CD14-positive monocyte (primary cell): ENCODE measurements at regions not wholly inside any gene's neighbourhood (a gene's known extent, or its start where the extent isn't known, plus 50 kb on each side); places are given as distances from the start of the nearest gene placed in this dataset.

Experiments
- DNase-seq, 3 donors: peaks; one replicate each; pipeline ENCODE4 v3.0.0-alpha.2; 2011 to 2022
- H2AFZ ChIP-seq: 2 replicates; pipeline ENCODE4 v1.6.0; 2012; ENCODE audit warnings: mild to moderate bottlenecking, low read depth, low read length, inconsistent platforms; ENCODE audit not compliant: insufficient read depth, poor library complexity, severe bottlenecking
- H3K27ac ChIP-seq, 2 donors: 1 replicate in 1 of 2; 2 replicates in 1 of 2; pipeline ENCODE4 v1.5.1; 2012 to 2013; ENCODE audit warnings: low read length in 2 of 2, control low read depth in 1 of 2, inconsistent platforms in 1 of 2, low read depth in 1 of 2, mild to moderate bottlenecking in 1 of 2
- H3K27me3 ChIP-seq, 2 donors: one replicate each; pipeline versions ENCODE4 v1.6.0 to v1.6.1; 2011 to 2013; ENCODE audit warnings: low read length in 2 of 2; ENCODE audit not compliant: control insufficient read depth in 2 of 2, insufficient read depth in 2 of 2
- H3K36me3 ChIP-seq, 2 donors: replicated peaks in 1 of 2; 1 replicate in 1 of 2; 2 replicates in 1 of 2; pipeline versions ENCODE4 v1.5.1 to v1.6.1; 2012 to 2013; ENCODE audit warnings: low read length in 2 of 2, control low read depth in 1 of 2, inconsistent platforms in 1 of 2, mild to moderate bottlenecking in 1 of 2; ENCODE audit not compliant: insufficient read depth in 2 of 2, control insufficient read depth in 1 of 2
- H3K4me1 ChIP-seq, 2 donors: 1 replicate in 1 of 2; 2 replicates in 1 of 2; pipeline versions ENCODE4 v1.5.1 to v1.6.1; 2012 to 2013; ENCODE audit warnings: low read length in 2 of 2, control low read depth in 1 of 2, inconsistent platforms in 1 of 2, mild to moderate bottlenecking in 1 of 2, moderate library complexity in 1 of 2; ENCODE audit not compliant: insufficient read depth in 2 of 2, control insufficient read depth in 1 of 2
- H3K4me2 ChIP-seq: replicated peaks from 2 replicates; pipeline ENCODE3; 2012; ENCODE audit warnings: low read length, moderate library complexity, mild to moderate bottlenecking; ENCODE audit not compliant: poor library complexity, severe bottlenecking; ENCODE audit errors: extremely low read depth
- H3K4me3 ChIP-seq, 3 experiments: fragments of 200-600 bp in 1 of 3; sonication (generic) in 1 of 3; replicated peaks in 1 of 3; 1 replicate in 2 of 3; 2 replicates in 1 of 3; pipeline ENCODE4 v1.5.1; 2011 to 2013; ENCODE audit warnings: low read length in 3 of 3, mild to moderate bottlenecking in 3 of 3, control low read depth in 2 of 3, low read depth in 2 of 3, inconsistent platforms in 1 of 3, moderate library complexity in 1 of 3
- H3K79me2 ChIP-seq: 2 replicates; pipeline ENCODE4 v1.6.0; 2012; ENCODE audit warnings: mild to moderate bottlenecking, control low read depth, inconsistent platforms, low read length, moderate library complexity; ENCODE audit not compliant: insufficient read depth
- H3K9ac ChIP-seq: 2 replicates; pipeline ENCODE4 v1.6.0; 2017; ENCODE audit warnings: low read length, mild to moderate bottlenecking; ENCODE audit not compliant: insufficient read depth, poor library complexity, severe bottlenecking
- H3K9me3 ChIP-seq, 2 donors: replicated peaks in 1 of 2; 1 replicate in 1 of 2; 2 replicates in 1 of 2; pipeline versions ENCODE4 v1.5.1 to v1.6.1; 2012 to 2013; ENCODE audit warnings: low read length in 2 of 2, control low read depth in 1 of 2; ENCODE audit not compliant: control insufficient read depth in 1 of 2, insufficient read depth in 1 of 2
- H4K20me1 ChIP-seq: 2 replicates; pipeline ENCODE4 v1.6.0; 2012; ENCODE audit warnings: mild to moderate bottlenecking, low read length, control low read depth, moderate library complexity; ENCODE audit not compliant: insufficient read depth
- H3K27ac Mint-ChIP-seq, 7 donors: one replicate each; pipeline ENCODE4 v1.8.0; 2020; ENCODE audit warnings: mild to moderate bottlenecking in 7 of 7, mixed read lengths in 7 of 7, moderate library complexity in 6 of 7, inconsistent platforms in 2 of 7
- H3K27me3 Mint-ChIP-seq, 3 donors: one replicate each; pipeline ENCODE4 v1.8.0; 2021 to 2022; ENCODE audit warnings: low read depth in 3 of 3, mild to moderate bottlenecking in 3 of 3, mixed read lengths in 3 of 3, moderate library complexity in 3 of 3, inconsistent platforms in 1 of 3
- H3K36me3 Mint-ChIP-seq, 2 donors: one replicate each; pipeline ENCODE4 v1.8.0; 2020; ENCODE audit warnings: mixed read lengths in 2 of 2, inconsistent platforms in 1 of 2, mild to moderate bottlenecking in 1 of 2
- H3K4me1 Mint-ChIP-seq: one replicate; pipeline ENCODE4 v1.8.0; 2020; ENCODE audit warnings: mild to moderate bottlenecking, mixed read lengths
- H3K4me3 Mint-ChIP-seq, 2 donors: one replicate each; pipeline ENCODE4 v1.8.0; 2020; ENCODE audit warnings: mild to moderate bottlenecking in 2 of 2, mixed read lengths in 2 of 2, moderate library complexity in 1 of 2
- H3K9me3 Mint-ChIP-seq, 7 donors: one replicate each; pipeline ENCODE4 v1.8.0; 2020 to 2022; ENCODE audit warnings: mixed read lengths in 7 of 7, mild to moderate bottlenecking in 6 of 7, moderate library complexity in 6 of 7, inconsistent platforms in 2 of 7
- WGBS: methylation state at CpG from one replicate; pipeline ENCODE4 v1.1.5; 2013; ENCODE audit warnings: missing lambda C conversion rate; ENCODE audit not compliant: insufficient coverage; 5-methylcytosine and 5-hydroxymethylcytosine counted together
- intact Hi-C, 2 donors: fragments of 100-400 bp; cut with micrococcal nuclease; formaldehyde crosslinking; loops; one replicate each; pipeline versions ENCODE4 v1.15.0 to v1.15.1; 2023
- TF ChIP-seq, protein P1 (sequence below): fragments of 200-600 bp; IDR thresholded peaks from one replicate; pipeline ENCODE4 v1.8.0; 2022; ENCODE audit warnings: antibody characterized with exemption, mild to moderate bottlenecking

DNA sequence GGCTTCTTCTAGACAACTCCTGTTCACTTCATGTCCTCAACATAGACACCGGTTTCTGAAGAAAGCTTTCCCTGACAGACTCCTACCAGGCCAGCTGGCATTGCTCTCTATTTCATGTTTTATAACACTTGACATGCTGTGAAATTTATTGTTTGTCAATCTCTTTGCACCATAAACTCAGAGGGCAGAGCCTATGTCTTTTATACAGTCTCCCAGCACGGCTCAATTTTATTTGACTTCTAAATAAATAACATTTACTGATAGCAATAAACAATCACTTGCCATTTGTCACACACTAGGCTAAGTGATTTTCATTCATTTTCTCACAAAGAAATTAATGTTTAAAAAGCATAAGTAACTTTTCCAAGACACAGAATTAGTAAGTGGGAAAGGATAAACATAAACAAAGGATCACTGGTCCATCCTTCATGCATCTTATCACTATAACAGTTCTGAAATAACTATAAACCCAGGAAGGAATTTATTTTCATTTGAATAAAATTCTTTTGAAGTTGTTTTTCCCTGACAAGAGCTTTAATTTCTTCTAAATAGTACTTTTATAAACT, 577.6 kb downstream of the TECRL start:
- Mint-ChIP-seq H3K4me3 (no peak overlapping the region), H3K27ac (no peak overlapping the region), H3K36me3 (no peaks in the 10 kb centered on the region), H3K9me3 (peaks cover 0 to 2% (median 0%) of the 10 kb centered on the region in 7 donors), H3K4me1 (no peaks in the 10 kb centered on the region), H3K27me3 (no peaks in the 10 kb centered on the region)
- Histone ChIP-seq H3K79me2 (no peaks in the 10 kb centered on the region), H4K20me1 (no peaks in the 10 kb centered on the region), H3K36me3 (no peaks in the 10 kb centered on the region), H3K4me2 (no peak overlapping the region), H3K9ac (no peak overlapping the region), H3K4me3 (no peak overlapping the region), H3K27me3 (no peaks in the 10 kb centered on the region), H3K9me3 (no peaks in the 10 kb centered on the region), H3K4me1 (no peaks in the 10 kb centered on the region), H2AFZ (no peak overlapping the region), H3K27ac (no peak overlapping the region)
- DNase-seq: no peak
- TF ChIP-seq, protein P1, sequence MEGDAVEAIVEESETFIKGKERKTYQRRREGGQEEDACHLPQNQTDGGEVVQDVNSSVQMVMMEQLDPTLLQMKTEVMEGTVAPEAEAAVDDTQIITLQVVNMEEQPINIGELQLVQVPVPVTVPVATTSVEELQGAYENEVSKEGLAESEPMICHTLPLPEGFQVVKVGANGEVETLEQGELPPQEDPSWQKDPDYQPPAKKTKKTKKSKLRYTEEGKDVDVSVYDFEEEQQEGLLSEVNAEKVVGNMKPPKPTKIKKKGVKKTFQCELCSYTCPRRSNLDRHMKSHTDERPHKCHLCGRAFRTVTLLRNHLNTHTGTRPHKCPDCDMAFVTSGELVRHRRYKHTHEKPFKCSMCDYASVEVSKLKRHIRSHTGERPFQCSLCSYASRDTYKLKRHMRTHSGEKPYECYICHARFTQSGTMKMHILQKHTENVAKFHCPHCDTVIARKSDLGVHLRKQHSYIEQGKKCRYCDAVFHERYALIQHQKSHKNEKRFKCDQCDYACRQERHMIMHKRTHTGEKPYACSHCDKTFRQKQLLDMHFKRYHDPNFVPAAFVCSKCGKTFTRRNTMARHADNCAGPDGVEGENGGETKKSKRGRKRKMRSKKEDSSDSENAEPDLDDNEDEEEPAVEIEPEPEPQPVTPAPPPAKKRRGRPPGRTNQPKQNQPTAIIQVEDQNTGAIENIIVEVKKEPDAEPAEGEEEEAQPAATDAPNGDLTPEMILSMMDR: no peak
- WGBS: no CpG with 5 or more reads among the region's 2 CpGs
- intact Hi-C loops: no loop called here

DNA sequence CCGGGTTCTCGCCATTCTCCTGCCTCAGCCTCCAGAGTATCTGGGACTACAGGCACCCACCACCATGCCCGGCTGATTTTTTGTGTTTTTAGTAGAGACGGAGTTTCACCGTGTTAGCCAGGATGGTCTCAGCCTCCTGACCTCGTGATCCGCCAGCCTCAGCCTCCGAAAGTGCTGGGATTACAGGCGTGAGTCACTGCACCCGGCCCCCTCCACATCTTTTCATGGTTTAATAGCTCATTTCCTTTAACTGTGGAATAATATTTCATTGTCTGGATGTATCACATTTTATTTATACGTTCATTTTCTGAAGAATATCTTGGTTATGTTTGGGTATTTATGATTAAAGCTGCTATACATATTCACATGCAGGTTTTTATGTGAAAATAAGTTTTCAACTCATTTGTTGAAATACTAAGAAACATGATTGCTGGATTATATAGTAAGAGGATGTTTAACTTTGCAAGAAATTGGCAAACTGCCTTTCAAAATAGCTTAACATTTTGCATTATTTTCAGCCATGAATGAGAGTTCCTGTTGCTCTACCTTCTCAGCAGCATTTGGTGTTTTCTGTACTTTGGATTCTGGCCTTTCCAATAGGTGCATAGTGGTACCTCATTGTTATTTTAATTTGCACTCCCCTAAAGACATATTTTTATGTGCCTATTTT, 591.9 kb downstream of the TECRL start:
- peaks cover 0 to 12% (median 2%) of the 10 kb centered on the region in 7 donors for H3K9me3 Mint-ChIP-seq
- no peak overlapping the region for H3K4me3 Mint-ChIP-seq
- no peaks in the 10 kb centered on the region for H3K4me1 Mint-ChIP-seq
- Histone ChIP-seq H3K9ac (no peak overlapping the region), H3K27ac (no peak overlapping the region), H3K4me1 (no peaks in the 10 kb centered on the region), H4K20me1 (no peaks in the 10 kb centered on the region), H3K79me2 (no peaks in the 10 kb centered on the region), H3K4me2 (no peak overlapping the region), H3K36me3 (no peaks in the 10 kb centered on the region), H3K9me3 (peaks cover 5 to 7% of the 10 kb centered on the region in 2 donors), H2AFZ (no peak overlapping the region), H3K4me3 (no peak overlapping the region), H3K27me3 (no peaks in the 10 kb centered on the region)
- H3K27ac Mint-ChIP-seq: no peak overlapping the region
- H3K36me3 Mint-ChIP-seq: no peaks in the 10 kb centered on the region
- TF ChIP-seq, protein P1: no peak
- DNase-seq: no peak
- intact Hi-C loops: no loop called here
- H3K27me3 Mint-ChIP-seq: no peaks in the 10 kb centered on the region
- WGBS: no CpG with 5 or more reads among the region's 11 CpGs
